ENCODE measurements at regions not wholly inside any gene's neighbourhood (a gene's known extent, or its start where the extent isn't known, plus 50 kb on each side); places are given as distances from the start of the nearest gene placed in this dataset.

DNA sequence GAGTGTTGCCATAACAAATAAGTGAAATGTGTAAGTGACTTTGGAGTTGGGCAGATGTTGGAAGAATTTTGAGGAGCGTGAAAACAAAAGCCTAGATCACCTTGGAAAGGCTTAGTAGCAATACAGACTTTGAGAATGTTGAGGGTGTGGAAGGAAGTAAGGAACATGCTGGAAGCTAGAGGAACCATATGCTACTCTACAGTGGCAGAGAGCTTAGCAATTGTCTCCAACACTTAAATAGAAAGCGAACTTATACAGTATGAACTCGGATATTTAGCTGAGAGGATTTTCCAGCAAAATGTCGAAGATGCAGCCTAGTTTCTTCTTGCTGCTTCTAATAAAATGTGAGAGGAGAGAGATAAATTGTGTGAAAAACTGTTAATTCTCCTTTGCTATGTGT, 271.2 kb downstream of the ADRA2A start:
- no peak overlapping the region for H3K27ac ChIP-seq (ENCODE audit: low read depth, low read length)
- no peak overlapping the region for H3K27ac Mint-ChIP-seq
- no peaks in the 10 kb centered on the region for H3K36me3 Mint-ChIP-seq
- H3K27me3 Mint-ChIP-seq = peaks cover 0 to 59% (median 32%) of the 10 kb centered on the region in 5 donors
- no peak overlapping the region for H3K4me3 ChIP-seq (ENCODE audit: low read length)
- H3K4me1 ChIP-seq (ENCODE audit: control insufficient read depth in 2 of 2, insufficient read depth in 2 of 2, low read length in 2 of 2) = no peaks in the 10 kb centered on the region
- no peaks in the 10 kb centered on the region for H3K27me3 ChIP-seq (ENCODE audit: control insufficient read depth in 2 of 2, insufficient read depth in 2 of 2, low read length in 2 of 2)
- no peak for DNase-seq
- no peaks in the 10 kb centered on the region for H3K4me1 Mint-ChIP-seq
- no peak for ATAC-seq
- ChIA-PET POLR2A (no interaction called here), CTCF (no interaction called here)
- intact Hi-C loops (cut with micrococcal nuclease) = no loop called here
- peaks cover 0 to 6% (median under 1%) of the 10 kb centered on the region in 11 donors for H3K9me3 Mint-ChIP-seq
- no peaks in the 10 kb centered on the region for H3K36me3 ChIP-seq (ENCODE audit: control insufficient read depth in 2 of 3, insufficient read depth in 3 of 3, low read length in 3 of 3)
- no peaks in the 10 kb centered on the region for H3K9me3 ChIP-seq (ENCODE audit: control insufficient read depth in 2 of 3, low read length in 3 of 3)
- no peak overlapping the region for H3K4me3 Mint-ChIP-seq

DNA sequence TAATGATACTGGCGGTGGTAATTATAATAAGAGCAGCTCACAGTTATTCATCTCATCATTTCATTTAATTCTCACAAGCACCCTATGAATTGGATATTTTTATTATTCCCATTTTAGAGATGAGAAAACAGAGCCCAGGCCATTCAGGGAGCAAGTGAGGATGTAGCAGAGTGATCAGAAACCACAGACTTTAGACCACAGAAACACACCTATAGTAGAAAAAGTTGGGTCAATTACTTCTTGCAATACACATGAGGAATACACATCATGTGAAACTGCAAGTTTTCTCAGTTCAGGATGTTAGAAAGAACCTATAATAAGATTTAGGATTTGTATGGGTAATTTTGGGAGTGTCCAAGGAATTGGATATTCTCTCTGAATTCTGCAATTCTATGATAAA, 278.0 kb downstream of the ADRA2A start:
- H3K4me3 Mint-ChIP-seq = no peak overlapping the region
- H3K27me3 Mint-ChIP-seq = peaks cover 16 to 80% (median 54%) of the 10 kb centered on the region in 5 donors
- Histone ChIP-seq H3K4me3 (ENCODE audit: low read length) (no peak overlapping the region), H3K4me1 (ENCODE audit: control insufficient read depth in 2 of 2, insufficient read depth in 2 of 2, low read length in 2 of 2) (no peaks in the 10 kb centered on the region), H3K36me3 (ENCODE audit: control insufficient read depth in 2 of 3, insufficient read depth in 3 of 3, low read length in 3 of 3) (no peaks in the 10 kb centered on the region), H3K9me3 (ENCODE audit: control insufficient read depth in 2 of 3, low read length in 3 of 3) (no peaks in the 10 kb centered on the region), H3K27ac (ENCODE audit: low read depth, low read length) (no peak overlapping the region), H3K27me3 (ENCODE audit: control insufficient read depth in 2 of 2, insufficient read depth in 2 of 2, low read length in 2 of 2) (no peaks in the 10 kb centered on the region)
- ChIA-PET CTCF (no interaction called here), POLR2A (no interaction called here)
- DNase-seq (no peak), ATAC-seq (no peak)
- H3K4me1 Mint-ChIP-seq = no peaks in the 10 kb centered on the region
- intact Hi-C loops (cut with micrococcal nuclease) = no loop called here
- no peak overlapping the region for H3K27ac Mint-ChIP-seq
- no peaks in the 10 kb centered on the region for H3K9me3 Mint-ChIP-seq
- no peaks in the 10 kb centered on the region for H3K36me3 Mint-ChIP-seq

DNA sequence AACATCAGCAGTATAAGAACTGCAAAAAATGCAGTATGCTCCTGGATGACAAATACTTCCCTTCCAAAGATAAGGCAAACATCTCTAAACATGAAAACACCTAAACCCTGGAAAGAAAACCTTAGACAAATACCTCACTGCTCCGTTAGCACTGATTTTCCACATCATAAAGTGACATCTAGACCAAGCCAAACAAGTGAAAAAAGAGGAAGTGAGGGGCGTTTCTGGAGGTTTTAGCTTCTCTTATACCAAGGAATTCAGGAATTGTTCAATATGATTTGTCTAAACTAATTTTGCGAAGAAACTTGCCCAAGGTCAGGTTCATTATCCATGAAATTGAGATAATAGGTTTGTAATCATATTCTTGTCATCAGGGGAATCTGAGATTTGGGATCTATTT, 279.7 kb downstream of the ADRA2A start:
- Histone ChIP-seq H3K9me3 (ENCODE audit: control insufficient read depth in 2 of 3, low read length in 3 of 3) (no peaks in the 10 kb centered on the region), H3K36me3 (ENCODE audit: control insufficient read depth in 2 of 3, insufficient read depth in 3 of 3, low read length in 3 of 3) (no peaks in the 10 kb centered on the region), H3K27me3 (ENCODE audit: control insufficient read depth in 2 of 2, insufficient read depth in 2 of 2, low read length in 2 of 2) (no peaks in the 10 kb centered on the region), H3K27ac (ENCODE audit: low read depth, low read length) (no peak overlapping the region), H3K4me1 (ENCODE audit: control insufficient read depth in 2 of 2, insufficient read depth in 2 of 2, low read length in 2 of 2) (no peaks in the 10 kb centered on the region), H3K4me3 (ENCODE audit: low read length) (no peak overlapping the region)
- ChIA-PET POLR2A (no interaction called here), CTCF (no interaction called here)
- Mint-ChIP-seq H3K4me3 (no peak overlapping the region), H3K36me3 (no peaks in the 10 kb centered on the region), H3K9me3 (no peaks in the 10 kb centered on the region), H3K27ac (no peak overlapping the region), H3K27me3 (peaks cover 16 to 74% (median 48%) of the 10 kb centered on the region in 5 donors), H3K4me1 (no peaks in the 10 kb centered on the region)
- ATAC-seq (no peak), DNase-seq (no peak)
- intact Hi-C loops (cut with micrococcal nuclease) = no loop called here

DNA sequence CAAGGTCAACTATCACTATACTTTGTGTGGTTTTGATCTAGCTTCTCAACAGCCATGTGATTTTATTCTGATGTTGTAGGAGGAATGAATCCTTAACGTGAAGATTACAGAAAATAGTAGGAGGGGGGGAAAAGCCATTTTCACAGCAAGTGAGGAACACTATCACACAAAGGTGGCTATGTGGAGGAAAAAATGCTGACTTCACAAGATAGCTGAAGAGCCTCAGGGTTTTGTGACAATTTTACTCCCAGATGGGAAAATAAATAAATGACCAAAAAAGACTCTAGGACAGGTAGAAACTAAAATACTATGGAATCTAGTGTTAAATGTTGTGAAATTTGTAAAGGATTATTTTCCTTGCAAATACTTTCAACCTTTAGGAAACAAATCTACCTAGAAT, 281.0 kb downstream of the ADRA2A start:
- intact Hi-C loops (cut with micrococcal nuclease) = no loop called here
- ChIA-PET POLR2A (no interaction called here), CTCF (no interaction called here)
- Mint-ChIP-seq H3K27ac (no peak overlapping the region), H3K36me3 (no peaks in the 10 kb centered on the region), H3K27me3 (peaks cover 16 to 76% (median 48%) of the 10 kb centered on the region in 5 donors), H3K4me1 (no peaks in the 10 kb centered on the region), H3K4me3 (no peak overlapping the region), H3K9me3 (peaks cover 0 to 1% (median 0%) of the 10 kb centered on the region in 11 donors)
- DNase-seq = no peak
- Histone ChIP-seq H3K9me3 (ENCODE audit: control insufficient read depth in 2 of 3, low read length in 3 of 3) (no peaks in the 10 kb centered on the region), H3K36me3 (ENCODE audit: control insufficient read depth in 2 of 3, insufficient read depth in 3 of 3, low read length in 3 of 3) (no peaks in the 10 kb centered on the region), H3K27me3 (ENCODE audit: control insufficient read depth in 2 of 2, insufficient read depth in 2 of 2, low read length in 2 of 2) (no peaks in the 10 kb centered on the region), H3K4me3 (ENCODE audit: low read length) (no peak overlapping the region), H3K4me1 (ENCODE audit: control insufficient read depth in 2 of 2, insufficient read depth in 2 of 2, low read length in 2 of 2) (no peaks in the 10 kb centered on the region), H3K27ac (ENCODE audit: low read depth, low read length) (no peak overlapping the region)
- ATAC-seq = no peak

DNA sequence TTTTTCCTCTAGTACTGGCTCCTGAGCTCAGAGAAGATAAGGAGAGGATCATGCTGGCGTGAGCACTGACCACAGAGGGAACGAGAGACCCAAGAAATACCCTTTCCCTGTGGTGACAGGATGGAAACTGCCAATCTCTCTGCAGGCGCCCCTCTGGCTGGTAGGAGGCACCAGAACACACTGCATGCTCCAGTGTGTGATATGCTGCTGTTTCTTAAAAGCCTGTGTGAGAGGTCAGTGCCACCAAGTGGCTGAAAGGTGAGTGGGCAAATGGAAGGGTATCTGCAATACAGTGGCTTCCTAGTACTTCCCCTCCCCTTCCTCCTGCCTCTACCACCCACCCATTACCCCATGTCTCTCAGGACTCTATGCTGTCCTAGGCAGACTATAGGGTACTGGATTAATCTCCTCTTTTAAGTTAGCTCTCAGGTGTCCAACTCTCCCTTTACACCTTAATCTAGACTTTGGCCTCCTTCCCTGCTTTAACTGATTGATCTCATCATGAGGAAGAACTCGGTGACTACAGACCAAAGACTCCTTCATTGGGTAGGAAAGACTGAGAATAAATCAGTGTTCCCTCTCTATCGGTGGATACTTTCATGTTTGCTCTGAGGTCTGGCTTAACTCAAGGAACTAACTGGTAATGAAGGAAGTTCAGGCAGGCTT, 283.6 kb downstream of the ADRA2A start:
- no peak overlapping the region for H3K27ac Mint-ChIP-seq
- DNase-seq (peak in 3 of 9 donors; percentile 2 to 12 (median 5)), ATAC-seq (peak; percentile 54)
- no peak overlapping the region for H3K4me3 Mint-ChIP-seq
- no peak overlapping the region for H3K27ac ChIP-seq (ENCODE audit: low read depth, low read length)
- H3K9me3 Mint-ChIP-seq = peaks cover 0 to 1% (median 0%) of the 10 kb centered on the region in 11 donors
- H3K4me1 Mint-ChIP-seq = no peaks in the 10 kb centered on the region
- H3K27me3 Mint-ChIP-seq = peaks cover 11 to 64% (median 40%) of the 10 kb centered on the region in 5 donors
- H3K4me1 ChIP-seq (ENCODE audit: control insufficient read depth in 2 of 2, insufficient read depth in 2 of 2, low read length in 2 of 2) = no peaks in the 10 kb centered on the region
- H3K36me3 ChIP-seq (ENCODE audit: control insufficient read depth in 2 of 3, insufficient read depth in 3 of 3, low read length in 3 of 3) = no peaks in the 10 kb centered on the region
- POLR2A ChIA-PET = no interaction called here
- no peaks in the 10 kb centered on the region for H3K9me3 ChIP-seq (ENCODE audit: control insufficient read depth in 2 of 3, low read length in 3 of 3)
- CTCF ChIA-PET = no interaction called here
- no peaks in the 10 kb centered on the region for H3K27me3 ChIP-seq (ENCODE audit: control insufficient read depth in 2 of 2, insufficient read depth in 2 of 2, low read length in 2 of 2)
- intact Hi-C loops (cut with micrococcal nuclease) = loop anchor here in 1 of 2 donors (1.0 kb wide), 1 partner anchor 614 kb away; no protein-coding TSS in a partner anchor
- H3K4me3 ChIP-seq (ENCODE audit: low read length) = no peak overlapping the region
- H3K36me3 Mint-ChIP-seq = no peaks in the 10 kb centered on the region

DNA sequence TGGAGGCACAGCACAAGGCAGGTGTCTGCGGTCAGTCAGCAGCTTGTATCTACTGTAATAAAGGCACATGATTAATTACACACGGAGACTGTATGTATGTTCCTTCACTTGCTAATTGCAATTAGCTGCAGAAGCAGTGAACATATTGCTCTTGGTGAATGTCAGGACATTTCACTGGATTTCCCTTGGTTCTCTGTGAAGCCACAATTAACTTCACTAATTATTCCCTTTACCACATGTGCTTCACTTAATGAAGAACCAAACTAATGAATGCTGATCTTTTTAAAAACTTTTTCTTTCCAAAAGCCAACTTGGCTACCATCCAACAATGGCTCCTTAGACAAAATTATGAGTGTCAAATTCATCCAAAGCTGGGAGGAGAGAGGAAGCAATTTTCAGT, 290.7 kb downstream of the ADRA2A start:
- ATAC-seq = no peak
- no peaks in the 10 kb centered on the region for H3K36me3 Mint-ChIP-seq
- Histone ChIP-seq H3K36me3 (ENCODE audit: control insufficient read depth in 2 of 3, insufficient read depth in 3 of 3, low read length in 3 of 3) (no peaks in the 10 kb centered on the region), H3K27me3 (ENCODE audit: control insufficient read depth in 2 of 2, insufficient read depth in 2 of 2, low read length in 2 of 2) (no peaks in the 10 kb centered on the region), H3K9me3 (ENCODE audit: control insufficient read depth in 2 of 3, low read length in 3 of 3) (no peaks in the 10 kb centered on the region), H3K27ac (ENCODE audit: low read depth, low read length) (no peak overlapping the region), H3K4me1 (ENCODE audit: control insufficient read depth in 2 of 2, insufficient read depth in 2 of 2, low read length in 2 of 2) (no peaks in the 10 kb centered on the region), H3K4me3 (ENCODE audit: low read length) (no peak overlapping the region)
- intact Hi-C loops (cut with micrococcal nuclease) = no loop called here
- no peak overlapping the region for H3K27ac Mint-ChIP-seq
- CTCF ChIA-PET = no interaction called here
- no peak for DNase-seq
- H3K27me3 Mint-ChIP-seq = peaks cover 0 to 44% (median 23%) of the 10 kb centered on the region in 5 donors
- no peak overlapping the region for H3K4me3 Mint-ChIP-seq
- POLR2A ChIA-PET = no interaction called here
- H3K9me3 Mint-ChIP-seq = no peaks in the 10 kb centered on the region
- H3K4me1 Mint-ChIP-seq = no peaks in the 10 kb centered on the region

DNA sequence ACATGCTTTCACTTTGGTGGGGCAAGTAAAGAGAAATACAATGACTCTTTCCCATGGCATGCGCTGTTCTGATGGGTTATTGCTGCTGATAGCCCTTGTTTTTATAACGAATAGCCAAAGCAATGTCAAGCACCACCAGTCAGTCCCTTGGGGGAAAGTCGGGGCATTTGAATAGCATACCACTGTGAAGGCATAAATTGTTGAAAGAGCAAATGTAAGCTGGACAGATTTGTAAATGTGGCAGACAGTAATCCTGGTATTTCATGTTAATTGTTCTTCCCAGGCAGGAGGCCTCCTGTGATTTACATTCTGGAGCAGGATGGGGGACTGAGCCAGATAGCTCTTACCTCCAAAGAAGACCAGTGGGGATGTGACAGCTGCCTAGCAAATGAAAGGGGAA, 293.3 kb downstream of the ADRA2A start:
- intact Hi-C loops (cut with micrococcal nuclease) = no loop called here
- Mint-ChIP-seq H3K9me3 (peaks cover 0 to 2% (median 0%) of the 10 kb centered on the region in 11 donors), H3K27me3 (peaks cover 0 to 44% (median 11%) of the 10 kb centered on the region in 5 donors), H3K4me1 (no peaks in the 10 kb centered on the region), H3K36me3 (no peaks in the 10 kb centered on the region), H3K4me3 (no peak overlapping the region), H3K27ac (no peak overlapping the region)
- no peaks in the 10 kb centered on the region for H3K27me3 ChIP-seq (ENCODE audit: control insufficient read depth in 2 of 2, insufficient read depth in 2 of 2, low read length in 2 of 2)
- no peaks in the 10 kb centered on the region for H3K4me1 ChIP-seq (ENCODE audit: control insufficient read depth in 2 of 2, insufficient read depth in 2 of 2, low read length in 2 of 2)
- H3K36me3 ChIP-seq (ENCODE audit: control insufficient read depth in 2 of 3, insufficient read depth in 3 of 3, low read length in 3 of 3) = no peaks in the 10 kb centered on the region
- no peaks in the 10 kb centered on the region for H3K9me3 ChIP-seq (ENCODE audit: control insufficient read depth in 2 of 3, low read length in 3 of 3)
- POLR2A ChIA-PET = no interaction called here
- CTCF ChIA-PET = no interaction called here
- H3K4me3 ChIP-seq (ENCODE audit: low read length) = no peak overlapping the region
- ATAC-seq (no peak), DNase-seq (no peak)
- H3K27ac ChIP-seq (ENCODE audit: low read depth, low read length) = no peak overlapping the region

Data from naive thymus-derived CD4-positive, alpha-beta T cell (primary cell).